Mesothelial cell of epicardium (in vitro differentiated cells): ENCODE measurements at regions not wholly inside any gene's neighbourhood (a gene's known extent, or its start where the extent isn't known, plus 50 kb on each side); places are given as distances from the start of the nearest gene placed in this dataset.

Experiments used
- DNase-seq, 2 experiments: peaks; one replicate each; pipeline ENCODE4 v3.0.0; 2021; ENCODE audit warnings: low spot score in 2 of 2; ENCODE audit not compliant: unreplicated experiment in 2 of 2
- H3K27ac Mint-ChIP-seq: 2 replicates; pipeline ENCODE4 v1.8.0; 2021; ENCODE audit warnings: mixed read lengths
- H3K27me3 Mint-ChIP-seq: 2 replicates; pipeline ENCODE4 v1.8.0; 2021; ENCODE audit warnings: low read depth, mixed read lengths
- H3K36me3 Mint-ChIP-seq: 2 replicates; pipeline ENCODE4 v1.8.0; 2021; ENCODE audit warnings: mixed read lengths
- H3K4me1 Mint-ChIP-seq: 2 replicates; pipeline ENCODE4 v1.8.0; 2021; ENCODE audit warnings: mixed read lengths
- H3K4me3 Mint-ChIP-seq: 2 replicates; pipeline ENCODE4 v1.8.0; 2021; ENCODE audit warnings: mild to moderate bottlenecking, moderate library complexity, mixed read lengths
- H3K9me3 Mint-ChIP-seq: 2 replicates; pipeline ENCODE4 v1.8.0; 2021; ENCODE audit warnings: mixed read lengths
- TF ChIP-seq, protein P1 (sequence below): fragments of 200-600 bp; sonication (generic); IDR thresholded peaks from one replicate; pipeline ENCODE4 v1.5.0; 2021; ENCODE audit warnings: antibody characterized with exemption; ENCODE audit not compliant: unreplicated experiment

GRCh38 chr13:64546371-64546770 lies 2683.8 kb downstream of the PCDH9 start:
- no peak overlapping the region for H3K4me3 Mint-ChIP-seq
- H3K36me3 Mint-ChIP-seq = peaks cover 2% of the 10 kb centered on the region
- H3K27ac Mint-ChIP-seq = no peak overlapping the region
- TF ChIP-seq, protein P1, sequence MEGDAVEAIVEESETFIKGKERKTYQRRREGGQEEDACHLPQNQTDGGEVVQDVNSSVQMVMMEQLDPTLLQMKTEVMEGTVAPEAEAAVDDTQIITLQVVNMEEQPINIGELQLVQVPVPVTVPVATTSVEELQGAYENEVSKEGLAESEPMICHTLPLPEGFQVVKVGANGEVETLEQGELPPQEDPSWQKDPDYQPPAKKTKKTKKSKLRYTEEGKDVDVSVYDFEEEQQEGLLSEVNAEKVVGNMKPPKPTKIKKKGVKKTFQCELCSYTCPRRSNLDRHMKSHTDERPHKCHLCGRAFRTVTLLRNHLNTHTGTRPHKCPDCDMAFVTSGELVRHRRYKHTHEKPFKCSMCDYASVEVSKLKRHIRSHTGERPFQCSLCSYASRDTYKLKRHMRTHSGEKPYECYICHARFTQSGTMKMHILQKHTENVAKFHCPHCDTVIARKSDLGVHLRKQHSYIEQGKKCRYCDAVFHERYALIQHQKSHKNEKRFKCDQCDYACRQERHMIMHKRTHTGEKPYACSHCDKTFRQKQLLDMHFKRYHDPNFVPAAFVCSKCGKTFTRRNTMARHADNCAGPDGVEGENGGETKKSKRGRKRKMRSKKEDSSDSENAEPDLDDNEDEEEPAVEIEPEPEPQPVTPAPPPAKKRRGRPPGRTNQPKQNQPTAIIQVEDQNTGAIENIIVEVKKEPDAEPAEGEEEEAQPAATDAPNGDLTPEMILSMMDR = no peak
- no peak for DNase-seq
- peaks cover 9% of the 10 kb centered on the region for H3K9me3 Mint-ChIP-seq
- peaks cover 6% of the 10 kb centered on the region for H3K4me1 Mint-ChIP-seq
- no peaks in the 10 kb centered on the region for H3K27me3 Mint-ChIP-seq

DNA sequence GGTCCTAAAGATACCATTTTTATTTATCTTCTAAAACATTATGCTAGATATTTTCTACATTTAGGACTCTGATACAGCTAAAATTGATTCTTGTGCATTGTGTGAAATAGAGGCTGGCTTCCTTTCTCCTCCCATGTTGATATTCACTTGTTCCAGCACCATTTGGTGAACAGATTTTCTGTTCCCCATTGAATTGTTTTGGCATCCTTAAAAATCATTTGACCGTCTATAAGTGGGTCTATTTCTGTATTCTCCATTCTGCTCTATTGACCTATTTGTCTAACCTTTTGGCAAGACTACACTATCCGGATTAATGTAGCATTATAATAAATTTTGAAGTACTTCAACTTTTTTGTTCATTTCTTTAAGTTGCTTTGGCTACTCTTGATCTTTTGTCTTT lies 2689.2 kb downstream of the PCDH9 start:
- TF ChIP-seq, protein P1 = no peak
- H3K4me3 Mint-ChIP-seq = no peak overlapping the region
- H3K27me3 Mint-ChIP-seq = no peaks in the 10 kb centered on the region
- H3K4me1 Mint-ChIP-seq = peaks cover 2% of the 10 kb centered on the region
- no peak overlapping the region for H3K27ac Mint-ChIP-seq
- no peaks in the 10 kb centered on the region for H3K36me3 Mint-ChIP-seq
- no peaks in the 10 kb centered on the region for H3K9me3 Mint-ChIP-seq
- DNase-seq = no peak

DNA sequence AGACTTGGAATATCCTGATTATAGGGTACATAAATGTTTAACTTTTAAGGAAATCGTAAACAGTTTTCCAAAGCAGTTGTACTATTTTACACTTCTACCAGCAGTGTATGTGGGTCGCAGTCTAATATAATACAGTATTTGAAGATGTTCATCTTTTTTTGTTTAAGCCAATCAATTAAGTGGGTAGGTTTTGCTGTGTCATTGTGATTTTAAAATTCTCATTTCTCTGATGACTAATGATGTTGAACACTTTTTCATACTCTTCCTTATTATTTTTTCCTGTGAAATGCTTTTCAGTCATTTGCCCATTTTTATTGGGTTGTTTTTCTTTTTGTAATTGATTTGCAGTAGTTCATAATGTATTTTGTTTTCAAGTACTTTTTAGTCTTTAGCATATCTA lies 2689.7 kb downstream of the PCDH9 start:
- TF ChIP-seq, protein P1 = no peak
- H3K27me3 Mint-ChIP-seq = no peaks in the 10 kb centered on the region
- H3K27ac Mint-ChIP-seq = no peak overlapping the region
- no peak overlapping the region for H3K4me3 Mint-ChIP-seq
- no peaks in the 10 kb centered on the region for H3K9me3 Mint-ChIP-seq
- H3K4me1 Mint-ChIP-seq = peaks cover 2% of the 10 kb centered on the region
- DNase-seq = no peak
- no peaks in the 10 kb centered on the region for H3K36me3 Mint-ChIP-seq

DNA sequence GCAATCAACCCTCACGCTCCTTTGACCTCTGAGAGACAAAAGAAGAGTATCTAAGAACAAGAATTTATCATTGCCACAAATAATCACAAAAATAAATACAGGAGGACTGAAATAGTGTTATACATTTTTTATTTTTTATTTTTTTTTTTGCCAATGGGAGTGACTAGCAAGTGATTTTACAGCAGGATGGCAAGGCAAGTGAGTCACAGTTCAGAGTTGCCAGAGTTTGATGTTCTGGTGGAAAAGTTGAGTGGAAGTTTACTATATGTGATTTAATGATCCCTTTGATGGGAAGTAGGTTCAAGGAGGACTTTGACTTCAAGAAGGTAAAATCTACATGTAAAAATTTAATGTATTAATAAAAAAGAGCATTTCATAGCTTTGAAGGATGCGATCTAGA lies 2691.4 kb downstream of the PCDH9 start:
- no peaks in the 10 kb centered on the region for H3K9me3 Mint-ChIP-seq
- DNase-seq = no peak
- TF ChIP-seq, protein P1 = no peak
- no peak overlapping the region for H3K4me3 Mint-ChIP-seq
- H3K27me3 Mint-ChIP-seq = no peaks in the 10 kb centered on the region
- H3K4me1 Mint-ChIP-seq = peaks cover 2% of the 10 kb centered on the region
- H3K27ac Mint-ChIP-seq = no peak overlapping the region
- H3K36me3 Mint-ChIP-seq = no peaks in the 10 kb centered on the region

DNA sequence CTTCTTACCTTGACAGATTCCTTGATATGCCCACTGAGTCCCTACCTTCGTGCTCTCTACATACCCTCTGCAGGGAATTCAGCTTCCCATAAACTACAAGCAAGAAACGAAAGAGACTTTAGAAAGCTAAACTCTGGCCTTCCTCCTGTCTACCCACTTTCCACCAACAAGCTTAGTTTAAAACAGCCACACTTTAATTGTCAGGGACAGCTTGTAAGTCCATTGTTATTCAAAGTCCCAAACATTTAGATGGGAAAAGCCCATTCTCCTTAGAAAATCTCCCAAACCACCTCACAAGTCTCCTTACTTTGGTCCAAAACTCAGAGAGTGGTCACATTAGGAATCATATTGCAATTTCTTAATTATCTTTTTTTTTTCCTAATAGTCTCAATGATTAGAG lies 2695.8 kb downstream of the PCDH9 start:
- TF ChIP-seq, protein P1 = no peak
- no peak for DNase-seq
- H3K4me1 Mint-ChIP-seq = no peaks in the 10 kb centered on the region
- H3K27me3 Mint-ChIP-seq = no peaks in the 10 kb centered on the region
- H3K36me3 Mint-ChIP-seq = peaks cover 6% of the 10 kb centered on the region
- H3K27ac Mint-ChIP-seq = no peak overlapping the region
- peaks cover 24% of the 10 kb centered on the region for H3K9me3 Mint-ChIP-seq
- H3K4me3 Mint-ChIP-seq = no peak overlapping the region

DNA sequence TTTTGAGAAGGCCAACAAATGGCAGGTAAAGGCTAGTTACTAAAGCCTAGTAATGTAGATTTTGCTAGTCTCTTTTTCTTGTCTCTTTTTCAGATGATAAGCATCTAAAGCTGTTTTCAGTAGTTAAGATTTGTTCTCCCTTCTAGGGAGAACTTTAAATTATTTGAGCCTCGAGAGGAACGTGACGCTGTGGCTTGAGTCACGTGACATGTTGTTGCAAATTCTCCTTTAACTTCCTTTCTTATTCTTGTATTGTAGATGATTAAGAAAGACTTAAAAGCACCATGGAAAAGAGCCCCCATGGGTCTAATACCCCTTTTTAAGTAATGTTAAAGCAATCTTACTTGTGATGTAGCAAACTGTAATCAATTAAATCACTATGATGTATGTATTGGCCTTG lies 2698.7 kb downstream of the PCDH9 start:
- Mint-ChIP-seq H3K27me3 (no peaks in the 10 kb centered on the region), H3K4me3 (no peak overlapping the region), H3K36me3 (peaks cover 6% of the 10 kb centered on the region), H3K4me1 (peaks cover 4% of the 10 kb centered on the region), H3K9me3 (peaks cover 30% of the 10 kb centered on the region), H3K27ac (no peak overlapping the region)
- no peak for DNase-seq
- TF ChIP-seq, protein P1 = no peak
